ENCODE measurements at regions not wholly inside any gene's neighbourhood (a gene's known extent, or its start where the extent isn't known, plus 50 kb on each side); places are given as distances from the start of the nearest gene placed in this dataset.
"Not testable (repeated sequence)": the region's sequence is repeated elsewhere in the genome, so short reads cannot be mapped to it uniquely, and the experiment has no call there.

DNA sequence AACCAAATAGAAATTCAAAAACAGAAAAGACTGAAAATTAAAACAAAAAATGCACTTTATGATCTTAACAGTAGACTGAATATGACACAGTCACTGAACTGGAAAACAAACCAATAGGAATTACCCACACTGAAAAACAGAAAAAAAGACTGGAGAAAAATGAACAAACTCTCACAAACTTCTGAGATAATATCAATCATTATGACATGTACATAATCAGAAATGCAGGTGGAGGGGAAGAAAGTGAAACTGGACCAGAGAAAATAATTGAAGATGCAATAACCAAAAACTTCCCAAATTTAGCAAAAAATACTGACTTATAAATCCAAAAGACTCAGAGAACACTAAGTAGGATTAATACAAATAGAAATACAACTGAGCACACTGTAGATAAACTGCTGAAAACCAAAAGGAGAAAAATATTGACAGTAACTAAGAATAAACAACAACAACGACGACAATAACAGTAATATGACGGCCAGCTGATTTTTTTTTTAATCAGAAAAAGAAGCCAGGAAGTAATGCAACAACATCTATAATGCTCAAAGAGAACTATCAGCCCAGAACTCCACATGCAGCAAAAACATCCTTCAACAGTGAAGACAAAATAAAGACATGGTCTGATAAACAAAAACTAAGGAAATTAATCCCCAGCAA lies 108.1 kb downstream of the ZFAND4 start:
- H3K27me3 Mint-ChIP-seq: no peaks in the 10 kb centered on the region
- peaks cover 27 to 45% of the 10 kb centered on the region in 2 donors for H3K4me1 Mint-ChIP-seq
- ATAC-seq (replicated peaks) (no peak), DNase-seq (no peak)
- no peaks in the 10 kb centered on the region for H3K9me3 Mint-ChIP-seq
- no peak overlapping the region for H3K27ac Mint-ChIP-seq
- H3K36me3 Mint-ChIP-seq: peaks cover 6 to 8% of the 10 kb centered on the region in 2 donors
- no peak overlapping the region for H3K4me3 Mint-ChIP-seq

DNA sequence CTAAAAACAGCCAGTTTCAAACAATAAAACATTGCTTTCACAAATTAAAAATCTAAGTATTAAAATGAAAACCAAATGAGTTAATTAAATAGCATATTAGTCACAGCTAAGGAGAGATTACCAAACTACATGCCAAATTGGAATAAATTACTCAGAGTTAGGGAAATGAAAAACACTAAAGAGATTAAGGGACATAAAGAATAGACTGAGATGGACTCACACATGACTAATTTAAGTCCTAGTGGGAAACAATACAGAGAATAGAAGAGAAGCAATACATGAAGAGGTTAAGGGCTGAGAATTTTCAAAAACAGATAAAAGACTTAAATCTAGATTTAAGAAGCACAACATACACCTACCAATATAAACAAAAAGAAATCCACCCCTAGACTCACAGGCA lies 110.6 kb downstream of the ZFAND4 start:
- DNase-seq: no peak
- Mint-ChIP-seq H3K4me3 (no peak overlapping the region), H3K4me1 (peaks cover 37 to 54% of the 10 kb centered on the region in 2 donors), H3K27me3 (no peaks in the 10 kb centered on the region), H3K36me3 (peaks cover 5 to 9% of the 10 kb centered on the region in 2 donors), H3K9me3 (peaks cover 3% of the 10 kb centered on the region in 2 donors), H3K27ac (peak overlapping the region; percentile 39)
- peak; percentile 29 for ATAC-seq (replicated peaks)

DNA sequence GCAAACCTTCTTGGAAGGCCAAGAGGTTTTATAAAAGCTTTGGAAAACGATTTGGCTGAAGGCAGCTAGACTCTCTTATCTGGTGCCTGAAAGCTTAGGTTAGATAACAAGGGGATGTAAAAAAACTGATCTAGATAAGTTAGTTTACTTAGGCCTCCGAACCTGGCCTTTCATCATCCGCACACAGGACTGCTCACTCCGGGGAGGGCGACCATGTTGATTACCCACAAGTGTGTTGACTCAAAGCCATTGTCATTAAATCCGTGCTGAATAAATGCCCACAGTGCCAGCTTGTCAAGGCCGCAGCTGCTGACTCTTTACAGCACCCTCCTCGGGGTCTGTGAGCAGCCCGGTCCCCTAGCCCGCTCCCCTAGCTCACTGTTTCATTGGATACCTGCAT lies 112.3 kb downstream of the ZFAND4 start:
- DNase-seq: no peak
- H3K27me3 Mint-ChIP-seq: no peaks in the 10 kb centered on the region
- peaks cover 3% of the 10 kb centered on the region in 2 donors for H3K9me3 Mint-ChIP-seq
- H3K36me3 Mint-ChIP-seq: peaks cover 5 to 9% of the 10 kb centered on the region in 2 donors
- no peak for ATAC-seq (replicated peaks)
- peaks cover 33 to 54% of the 10 kb centered on the region in 2 donors for H3K4me1 Mint-ChIP-seq
- H3K27ac Mint-ChIP-seq: no peak overlapping the region
- H3K4me3 Mint-ChIP-seq: no peak overlapping the region

DNA sequence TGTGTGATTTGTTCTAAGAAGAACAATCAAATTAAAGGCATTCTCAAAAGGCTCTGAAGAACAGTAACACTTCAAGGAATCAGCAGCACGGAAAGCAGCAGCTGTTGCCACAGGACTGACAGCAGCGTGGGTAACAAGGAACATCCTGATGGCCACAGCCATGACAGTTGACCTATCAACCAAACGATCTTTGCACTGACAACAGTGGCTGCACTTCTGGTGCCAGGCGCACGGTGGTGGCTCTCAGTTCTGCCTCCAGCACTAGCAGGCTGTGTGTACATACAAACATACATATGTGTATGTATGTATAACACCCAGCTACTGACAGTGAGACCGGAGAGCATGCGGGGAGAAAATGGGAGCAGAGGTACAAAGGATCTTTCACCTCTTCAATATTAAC lies 114.1 kb downstream of the ZFAND4 start:
- peaks cover 3% of the 10 kb centered on the region in 2 donors for H3K9me3 Mint-ChIP-seq

DNA sequence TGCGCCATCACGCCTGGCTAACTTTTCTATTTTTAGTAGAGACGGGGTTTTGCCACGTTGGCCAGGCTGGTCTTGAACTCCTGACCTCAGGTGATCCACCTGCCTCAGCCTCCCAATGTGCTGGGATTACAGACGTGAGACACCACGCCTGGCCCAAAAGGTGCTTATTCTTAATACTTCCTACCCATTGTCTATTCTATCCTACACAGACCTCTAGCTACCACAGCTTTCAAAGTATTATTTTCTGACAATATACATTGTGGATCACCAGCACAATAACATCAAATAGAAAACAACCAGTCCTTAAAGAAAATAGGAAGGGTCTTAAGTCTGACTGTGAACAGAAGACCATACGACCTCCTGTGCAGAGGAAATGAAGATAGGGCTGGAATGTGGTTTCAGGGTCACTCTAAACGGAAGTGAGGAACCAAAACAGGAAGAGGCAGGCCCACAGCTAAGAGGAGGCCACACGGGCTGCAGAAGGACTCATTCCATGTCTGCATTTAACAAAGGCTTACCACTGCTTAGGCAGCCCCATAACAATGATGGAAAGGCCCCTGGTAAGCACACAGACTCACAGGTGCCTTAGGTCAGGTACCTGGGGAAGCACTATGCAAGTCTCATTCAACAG lies 115.2 kb downstream of the ZFAND4 start:
- Mint-ChIP-seq H3K36me3 (peaks cover 5 to 11% of the 10 kb centered on the region in 2 donors), H3K4me3 (peak overlapping the region; percentile 74 to 75), H3K27me3 (no peaks in the 10 kb centered on the region), H3K27ac (peak overlapping the region; percentile 79), H3K9me3 (peaks cover 3% of the 10 kb centered on the region in 2 donors), H3K4me1 (peaks cover 31 to 47% of the 10 kb centered on the region in 2 donors)
- ATAC-seq (replicated peaks): peak; percentile 80 to 88
- DNase-seq: no peak

More for the DNA sequence above, 114.1 kb downstream of the ZFAND4 start:
- no peak for ATAC-seq (replicated peaks)
- Mint-ChIP-seq H3K4me3 (no peak overlapping the region), H3K4me1 (peaks cover 30 to 44% of the 10 kb centered on the region in 2 donors), H3K36me3 (peaks cover 5 to 9% of the 10 kb centered on the region in 2 donors), H3K27ac (peak overlapping the region; percentile 66), H3K27me3 (no peaks in the 10 kb centered on the region)
- no peak for DNase-seq

DNA sequence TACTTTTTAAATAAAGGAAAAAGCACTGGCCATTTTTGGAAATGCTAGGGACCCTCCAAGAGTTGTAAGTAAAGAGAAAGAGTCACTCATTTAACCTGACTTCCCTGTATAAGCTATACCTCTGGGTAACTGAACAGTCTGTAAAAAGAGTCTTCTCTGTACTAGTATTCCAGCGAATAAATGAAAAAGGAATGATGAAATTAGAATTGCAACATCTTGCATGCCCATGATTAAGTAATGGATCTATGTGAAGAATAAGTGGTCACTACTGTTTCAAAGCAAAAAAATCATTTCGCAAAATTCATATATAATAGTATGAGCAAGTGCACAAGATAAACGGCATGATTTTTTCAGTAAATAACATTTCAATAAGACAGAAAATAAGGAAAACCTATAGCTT lies 116.8 kb downstream of the ZFAND4 start:
- no peak for DNase-seq
- Mint-ChIP-seq H3K27me3 (no peaks in the 10 kb centered on the region), H3K9me3 (peaks cover 3% of the 10 kb centered on the region in 2 donors), H3K4me1 (peaks cover 28 to 49% of the 10 kb centered on the region in 2 donors), H3K27ac (no peak overlapping the region), H3K4me3 (no peak overlapping the region), H3K36me3 (peaks cover 8 to 11% of the 10 kb centered on the region in 2 donors)
- ATAC-seq (replicated peaks): no peak

DNA sequence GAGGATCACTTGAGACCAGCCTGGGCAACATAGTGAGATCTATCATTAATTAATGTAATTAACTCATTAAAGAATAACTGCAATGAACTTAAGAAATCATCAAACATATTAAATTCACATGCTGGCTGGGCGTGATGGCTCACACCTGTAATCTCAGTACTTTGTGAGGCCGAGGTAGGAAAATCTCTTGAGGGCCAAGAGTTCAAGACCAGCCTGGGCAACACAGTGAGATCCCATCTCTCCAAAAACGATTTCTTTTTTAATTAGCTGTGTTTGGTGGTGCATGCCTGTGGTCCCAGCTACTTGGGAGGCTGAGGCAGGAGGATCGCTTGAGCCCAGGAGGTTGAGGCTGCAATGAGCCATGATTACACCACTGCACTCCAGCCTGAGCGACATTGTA lies 117.2 kb downstream of the ZFAND4 start:
- H3K4me1 Mint-ChIP-seq: peaks cover 27 to 49% of the 10 kb centered on the region in 2 donors
- not testable (repeated sequence) for DNase-seq; H3K4me3 Mint-ChIP-seq; ATAC-seq (replicated peaks); H3K27me3 Mint-ChIP-seq; H3K9me3 Mint-ChIP-seq; H3K27ac Mint-ChIP-seq
- H3K36me3 Mint-ChIP-seq: peaks cover 11 to 13% of the 10 kb centered on the region in 2 donors

DNA sequence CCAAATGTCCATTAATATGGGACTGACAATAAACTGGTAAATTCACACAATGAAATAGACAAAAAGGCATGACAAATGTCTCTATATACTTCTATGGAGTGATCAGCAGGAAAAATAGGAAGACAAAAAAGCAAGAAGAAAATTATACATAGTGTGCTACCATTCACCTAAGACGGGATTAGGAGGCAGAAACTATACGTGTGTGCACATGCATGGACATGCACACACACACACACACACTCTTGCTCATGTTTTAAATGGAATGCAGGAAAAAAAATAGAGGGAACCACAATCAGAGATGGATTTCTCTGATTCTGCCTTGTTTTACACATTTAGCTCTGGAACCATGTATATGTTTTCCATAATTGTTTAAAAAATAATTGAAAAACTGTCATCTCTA lies 119.0 kb downstream of the ZFAND4 start:
- Mint-ChIP-seq H3K9me3 (peaks cover 3% of the 10 kb centered on the region in 2 donors), H3K4me1 (peaks cover 23 to 54% of the 10 kb centered on the region in 2 donors), H3K27ac (no peak overlapping the region), H3K27me3 (no peaks in the 10 kb centered on the region), H3K36me3 (peaks cover 11 to 16% of the 10 kb centered on the region in 2 donors), H3K4me3 (no peak overlapping the region)
- ATAC-seq (replicated peaks): no peak
- no peak for DNase-seq

DNA sequence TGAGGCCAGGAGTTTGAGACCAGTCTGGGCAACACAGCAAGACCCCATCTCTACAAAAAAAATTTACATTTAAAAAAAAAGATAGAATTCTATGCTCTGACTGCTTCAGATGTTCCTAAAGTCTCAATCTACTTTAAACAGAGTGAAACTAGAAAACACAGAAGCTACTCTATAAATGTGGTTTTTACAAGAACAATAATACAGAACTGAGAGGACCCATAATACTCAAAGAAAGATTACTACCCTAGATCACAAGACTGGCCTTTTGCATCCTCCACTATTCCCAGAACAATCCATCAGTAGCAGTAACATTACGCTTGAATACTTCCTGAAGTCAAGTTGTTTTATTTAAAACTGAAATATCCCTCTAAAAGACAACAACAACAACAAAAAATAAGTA lies 119.4 kb downstream of the ZFAND4 start:
- peak overlapping the region in 1 of 2 donors; percentile 28 for H3K4me3 Mint-ChIP-seq
- H3K36me3 Mint-ChIP-seq: peaks cover 11 to 19% of the 10 kb centered on the region in 2 donors
- H3K27ac Mint-ChIP-seq: no peak overlapping the region
- ATAC-seq (replicated peaks): peak; percentile 88 to 93
- H3K9me3 Mint-ChIP-seq: peaks cover 3% of the 10 kb centered on the region in 2 donors
- DNase-seq: no peak
- H3K27me3 Mint-ChIP-seq: no peaks in the 10 kb centered on the region
- peaks cover 20 to 52% of the 10 kb centered on the region in 2 donors for H3K4me1 Mint-ChIP-seq

DNA sequence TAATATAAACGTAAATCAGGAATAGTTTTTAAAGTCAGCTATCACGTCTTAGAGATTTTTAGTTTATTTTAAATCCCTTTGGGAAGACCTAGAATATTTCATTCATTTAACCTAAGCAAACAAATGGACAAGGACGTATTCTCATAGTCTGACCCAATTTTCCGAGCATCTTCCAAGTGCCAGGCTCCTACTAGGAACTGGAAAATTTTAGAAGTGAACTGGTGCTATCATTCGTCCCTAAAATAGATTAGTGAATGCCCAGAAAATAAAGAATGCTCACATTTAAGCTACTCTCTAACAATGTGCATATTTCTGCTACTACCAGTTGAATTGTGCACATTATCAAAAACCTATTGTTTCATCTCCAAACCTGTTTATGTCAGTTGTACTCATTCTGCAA lies 120.1 kb downstream of the ZFAND4 start:
- Mint-ChIP-seq H3K9me3 (peaks cover 3% of the 10 kb centered on the region in 2 donors), H3K27ac (no peak overlapping the region), H3K4me1 (peaks cover 19 to 48% of the 10 kb centered on the region in 2 donors), H3K36me3 (peaks cover 14 to 21% of the 10 kb centered on the region in 2 donors), H3K4me3 (no peak overlapping the region), H3K27me3 (no peaks in the 10 kb centered on the region)
- DNase-seq (no peak), ATAC-seq (replicated peaks) (no peak)

DNA sequence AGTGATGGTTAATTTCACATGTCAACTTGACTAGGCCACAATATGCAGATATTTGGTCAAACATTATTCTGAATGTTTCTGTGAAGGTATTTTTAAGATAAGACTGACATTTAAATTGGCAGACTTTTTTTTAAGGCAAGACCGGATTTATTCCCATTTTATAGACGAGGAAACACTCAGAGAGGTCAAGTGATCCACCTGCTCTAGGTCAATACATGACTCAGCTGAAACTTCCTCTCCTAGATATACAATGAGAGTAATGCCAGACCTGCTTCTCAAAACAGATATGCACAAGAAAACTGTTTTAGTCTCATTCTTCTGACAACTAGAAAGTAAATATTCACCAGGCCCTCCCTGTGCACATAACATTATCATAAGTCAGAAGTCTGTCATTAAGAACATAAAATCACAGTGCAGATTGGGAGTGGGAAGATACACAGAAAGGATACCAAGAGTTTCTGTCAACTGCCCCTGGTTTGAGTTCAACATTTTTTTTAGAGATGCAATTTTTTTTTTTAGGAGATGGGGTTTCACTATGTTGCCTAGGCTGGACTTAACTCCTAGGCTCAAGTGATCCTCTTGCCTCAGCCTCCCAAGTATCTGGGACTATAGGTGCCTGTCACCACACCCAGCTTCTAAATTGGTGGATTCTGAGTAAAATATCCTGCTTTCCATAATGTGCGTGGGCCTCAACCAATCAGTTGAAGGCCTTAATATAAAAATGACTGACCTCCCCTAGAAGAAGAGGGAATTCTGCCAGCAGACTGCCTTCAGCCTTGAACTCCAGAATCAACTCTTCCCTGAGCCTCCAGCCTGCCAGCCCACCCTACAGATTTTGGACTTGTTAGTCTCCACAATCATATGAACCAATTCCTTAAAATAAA lies 121.4 kb downstream of the ZFAND4 start:
- ATAC-seq (replicated peaks): no peak
- peaks cover 16 to 38% of the 10 kb centered on the region in 2 donors for H3K4me1 Mint-ChIP-seq
- H3K9me3 Mint-ChIP-seq: no peaks in the 10 kb centered on the region
- H3K4me3 Mint-ChIP-seq: no peak overlapping the region
- peak overlapping the region; percentile 44 for H3K27ac Mint-ChIP-seq
- no peaks in the 10 kb centered on the region for H3K27me3 Mint-ChIP-seq
- peaks cover 14 to 21% of the 10 kb centered on the region in 2 donors for H3K36me3 Mint-ChIP-seq
- no peak for DNase-seq

DNA sequence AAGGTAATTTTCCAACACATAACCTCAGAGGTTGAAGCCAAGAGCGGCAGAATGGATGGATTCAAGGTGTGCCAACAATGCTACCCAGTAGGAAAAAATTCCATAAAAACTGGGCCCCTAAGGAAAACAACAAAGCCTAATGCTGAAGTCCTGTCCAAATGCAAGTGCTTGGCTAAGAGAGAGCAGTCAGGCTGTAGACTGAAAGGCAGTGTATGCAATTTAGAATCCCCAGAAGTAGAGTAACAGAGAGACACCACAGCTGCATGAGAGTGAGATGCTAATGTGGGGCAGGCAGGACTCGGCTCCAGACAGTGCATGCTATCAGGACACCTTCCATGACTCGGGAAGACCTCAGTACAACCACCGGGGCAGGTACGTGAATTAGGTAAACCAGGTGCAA lies 124.5 kb downstream of the ZFAND4 start:
- Mint-ChIP-seq H3K4me3 (no peak overlapping the region), H3K4me1 (peaks cover 16 to 37% of the 10 kb centered on the region in 2 donors), H3K36me3 (peaks cover 13 to 21% of the 10 kb centered on the region in 2 donors), H3K9me3 (no peaks in the 10 kb centered on the region), H3K27ac (no peak overlapping the region), H3K27me3 (no peaks in the 10 kb centered on the region)
- DNase-seq (no peak), ATAC-seq (replicated peaks) (no peak)

DNA sequence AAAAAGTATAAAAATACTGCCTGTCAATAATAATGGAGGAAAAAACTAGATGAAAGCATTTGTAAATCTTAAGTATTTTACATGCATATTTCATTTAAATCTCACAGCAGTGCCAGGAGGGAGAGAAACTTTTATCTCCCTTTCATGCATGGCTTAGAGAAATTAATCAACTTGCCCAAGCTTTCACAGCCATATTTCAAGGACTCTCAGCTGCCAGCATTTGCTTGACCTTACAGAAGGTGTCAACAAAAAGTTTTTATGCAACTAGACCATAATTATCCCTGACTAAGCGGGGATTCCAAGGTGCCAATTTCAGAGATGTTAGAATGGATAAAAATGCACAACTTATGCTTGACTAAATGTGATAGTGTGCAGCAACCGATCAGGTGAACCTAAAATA lies 125.4 kb downstream of the ZFAND4 start:
- DNase-seq (no peak), ATAC-seq (replicated peaks) (no peak)
- no peak overlapping the region for H3K27ac Mint-ChIP-seq
- H3K9me3 Mint-ChIP-seq: no peaks in the 10 kb centered on the region
- no peak overlapping the region for H3K4me3 Mint-ChIP-seq
- peaks cover 19 to 36% of the 10 kb centered on the region in 2 donors for H3K4me1 Mint-ChIP-seq
- peaks cover 13 to 21% of the 10 kb centered on the region in 2 donors for H3K36me3 Mint-ChIP-seq
- no peaks in the 10 kb centered on the region for H3K27me3 Mint-ChIP-seq

DNA sequence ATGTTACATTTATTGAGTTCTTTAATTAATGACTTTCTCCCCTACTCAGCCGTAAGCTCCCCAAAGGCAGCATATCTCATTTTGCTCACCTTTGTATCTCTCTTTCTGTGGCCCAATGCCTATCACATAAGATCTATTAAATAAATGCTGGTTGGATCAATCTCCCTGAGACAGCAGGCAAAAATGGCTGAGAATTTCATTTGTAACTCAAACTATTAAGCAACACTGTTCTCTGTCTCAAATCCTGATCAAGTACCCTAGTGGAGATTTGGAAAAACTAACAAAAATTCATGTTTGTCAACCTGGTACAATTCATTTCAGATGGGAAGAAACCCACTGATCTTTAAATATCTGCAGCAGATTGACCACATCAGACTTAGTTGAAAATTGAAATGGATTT lies 127.4 kb downstream of the ZFAND4 start:
- H3K27ac Mint-ChIP-seq: no peak overlapping the region
- ATAC-seq (replicated peaks): no peak
- no peaks in the 10 kb centered on the region for H3K9me3 Mint-ChIP-seq
- DNase-seq: no peak
- H3K4me1 Mint-ChIP-seq: peaks cover 13 to 22% of the 10 kb centered on the region in 2 donors
- H3K27me3 Mint-ChIP-seq: no peaks in the 10 kb centered on the region
- peaks cover 12 to 13% of the 10 kb centered on the region in 2 donors for H3K36me3 Mint-ChIP-seq
- H3K4me3 Mint-ChIP-seq: no peak overlapping the region

Data from stimulated activated naive B cell treated with anti-CD40 and anti-IgM and Interleukin-4, amounts not matched to agents 10 μg/mL and 1 μg/mL and 100 μg/mL, for 72 hours (primary cell).